MV-4-11 (cell line): ENCODE measurements at regions not wholly inside any gene's neighbourhood (a gene's known extent, or its start where the extent isn't known, plus 50 kb on each side); places are given as distances from the start of the nearest gene placed in this dataset.
A peak's percentile ranks its signal among the peaks of the same experiment; 100 is the strongest.
"Not testable (repeated sequence)": the region's sequence is repeated elsewhere in the genome, so short reads cannot be mapped to it uniquely, and the experiment has no call there.

ENCODE experiments used
- DNase-seq: peaks from one replicate; lab custom pipeline; 2025; lab: John Stamatoyannopoulos, UW

- DNase-seq: peak; percentile 28
Measured at GRCh38 chr4:60657807-60658206, 542.3 kb upstream of the ADGRL3 start.

- DNase-seq: no peak
Measured at GRCh38 chr4:60663769-60664168, 536.4 kb upstream of the ADGRL3 start.

GRCh38 chr4:60682901-60683300 lies 517.2 kb upstream of the ADGRL3 start:
- no peak for DNase-seq

GRCh38 chr4:60683357-60683756 lies 516.8 kb upstream of the ADGRL3 start:
- DNase-seq: no peak

- DNase-seq: no peak
Measured at GRCh38 chr4:60683973-60684372, 516.2 kb upstream of the ADGRL3 start.

GRCh38 chr4:60696062-60696461 lies 504.1 kb upstream of the ADGRL3 start:
- DNase-seq: not testable (repeated sequence)

- DNase-seq: no peak
Measured at GRCh38 chr4:60709061-60709460, 491.1 kb upstream of the ADGRL3 start.

GRCh38 chr4:60718874-60719273 lies 481.3 kb upstream of the ADGRL3 start:
- DNase-seq: no peak

GRCh38 chr4:60721685-60722084 lies 478.4 kb upstream of the ADGRL3 start:
- DNase-seq: no peak

- no peak for DNase-seq
Measured at GRCh38 chr4:60723796-60724195, 476.3 kb upstream of the ADGRL3 start.

GRCh38 chr4:60724623-60725022 lies 475.5 kb upstream of the ADGRL3 start:
- DNase-seq: no peak

GRCh38 chr4:60726779-60727178 lies 473.3 kb upstream of the ADGRL3 start:
- no peak for DNase-seq

- no peak for DNase-seq
Measured at GRCh38 chr4:60729194-60729593, 470.9 kb upstream of the ADGRL3 start.

- not testable (repeated sequence) for DNase-seq
Measured at GRCh38 chr4:60729764-60730163, 470.4 kb upstream of the ADGRL3 start.

GRCh38 chr4:60737858-60738257 lies 462.3 kb upstream of the ADGRL3 start:
- no peak for DNase-seq

- no peak for DNase-seq
Measured at GRCh38 chr4:60743654-60744053, 456.5 kb upstream of the ADGRL3 start.

- DNase-seq: no peak
Measured at GRCh38 chr4:60744767-60745166, 455.4 kb upstream of the ADGRL3 start.

- no peak for DNase-seq
Measured at GRCh38 chr4:60745800-60746571, 454.1 kb upstream of the ADGRL3 start.

- no peak for DNase-seq
Measured at GRCh38 chr4:60750962-60751361, 449.2 kb upstream of the ADGRL3 start.

- no peak for DNase-seq
Measured at GRCh38 chr4:60757986-60758680, 442.0 kb upstream of the ADGRL3 start.

GRCh38 chr4:60759518-60760245 lies 440.4 kb upstream of the ADGRL3 start:
- DNase-seq: no peak

GRCh38 chr4:60780874-60781273 lies 419.3 kb upstream of the ADGRL3 start:
- no peak for DNase-seq

GRCh38 chr4:60790608-60791007 lies 409.5 kb upstream of the ADGRL3 start:
- no peak for DNase-seq
